ENCODE measurements at regions not wholly inside any gene's neighbourhood (a gene's known extent, or its start where the extent isn't known, plus 50 kb on each side); places are given as distances from the start of the nearest gene placed in this dataset.

- no peak for TF ChIP-seq EZH2phosphoT487 (IDR thresholded peaks at IDR 0.05; ENCODE audit: borderline replicate concordance)
- no peak for TF ChIP-seq CTCF (conservative IDR thresholded peaks at IDR 0.05; ENCODE audit: low read length)
These were observed 82.6 kb downstream of the NENF start for GRCh38 chr1:212515329-212515760.

Measured in Loucy (cell line).